GM19463 (cell line): ENCODE measurements at regions not wholly inside any gene's neighbourhood (a gene's known extent, or its start where the extent isn't known, plus 50 kb on each side); places are given as distances from the start of the nearest gene placed in this dataset.

ENCODE experiments used
- ATAC-seq: cut with Tn5 transposase; IDR thresholded peaks from one replicate; pipeline ENCODE4 v1.9.1; 2021; ENCODE audit warnings: mild to moderate bottlenecking, moderate library complexity; ENCODE audit not compliant: unreplicated experiment

DNA sequence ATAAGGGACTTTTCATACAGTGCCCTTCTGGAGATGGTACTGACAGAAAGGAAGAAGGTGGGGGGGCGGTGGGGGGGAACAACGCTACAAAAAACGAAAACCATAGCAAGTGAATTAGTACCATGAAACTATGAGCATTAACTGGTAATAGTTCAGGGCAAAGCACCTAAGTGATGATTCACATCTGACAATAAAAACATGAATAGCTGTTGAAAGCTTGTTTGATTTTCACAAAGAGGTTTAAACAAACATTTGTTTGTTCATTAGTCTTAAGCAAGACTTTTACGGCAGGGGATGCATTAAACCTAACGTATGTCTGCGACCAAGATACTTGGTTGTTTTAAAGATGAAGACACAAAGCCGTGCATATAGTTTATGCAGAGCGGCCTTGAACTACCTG, 177.5 kb downstream of the LMO4 start:
- ATAC-seq, result no peak

DNA sequence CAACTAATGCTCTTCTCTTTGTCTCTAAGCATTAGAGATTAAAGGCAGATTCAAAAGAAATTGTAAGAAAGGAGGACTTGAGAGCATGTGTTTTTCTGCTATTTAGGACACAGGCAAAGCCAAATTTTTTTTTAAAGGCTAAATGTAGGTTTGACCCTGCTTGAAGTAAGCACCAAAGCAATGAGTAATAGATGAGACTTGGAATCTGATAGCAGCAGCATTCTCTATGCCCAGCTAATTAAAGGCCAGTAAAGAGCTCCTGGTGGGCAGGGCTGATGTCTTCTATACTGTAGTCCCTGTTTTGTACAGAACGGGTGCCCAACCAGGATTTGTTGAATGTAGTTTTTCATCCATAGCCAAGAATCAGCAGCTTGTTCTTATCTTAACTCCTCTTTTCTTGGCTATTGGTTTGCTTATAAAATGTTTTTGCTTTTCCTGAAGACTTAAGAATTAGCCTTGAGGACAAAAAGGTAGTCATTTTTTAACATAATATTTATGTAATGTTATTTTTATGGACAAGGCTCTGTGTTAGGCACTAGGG, 179.6 kb downstream of the LMO4 start:
- ATAC-seq, result no peak

DNA sequence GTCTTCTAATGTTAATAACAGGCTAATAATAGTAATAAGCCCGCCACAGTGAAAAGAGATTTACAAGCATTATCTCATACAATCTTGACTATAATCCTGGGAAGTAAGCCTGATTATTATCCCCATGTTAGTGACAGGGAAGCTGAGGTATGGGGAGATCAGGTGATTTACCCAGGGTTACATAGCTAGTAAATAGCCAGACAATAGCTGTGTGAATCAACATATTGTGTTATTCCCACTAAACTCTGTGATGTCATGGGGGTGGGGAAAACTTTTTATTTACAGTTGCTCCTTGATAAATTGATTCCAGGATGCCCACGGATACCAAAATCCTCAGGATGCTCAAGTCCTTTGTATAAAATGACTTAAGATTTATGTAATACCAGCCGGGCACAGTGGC, 181.9 kb downstream of the LMO4 start:
- ATAC-seq, result no peak

DNA sequence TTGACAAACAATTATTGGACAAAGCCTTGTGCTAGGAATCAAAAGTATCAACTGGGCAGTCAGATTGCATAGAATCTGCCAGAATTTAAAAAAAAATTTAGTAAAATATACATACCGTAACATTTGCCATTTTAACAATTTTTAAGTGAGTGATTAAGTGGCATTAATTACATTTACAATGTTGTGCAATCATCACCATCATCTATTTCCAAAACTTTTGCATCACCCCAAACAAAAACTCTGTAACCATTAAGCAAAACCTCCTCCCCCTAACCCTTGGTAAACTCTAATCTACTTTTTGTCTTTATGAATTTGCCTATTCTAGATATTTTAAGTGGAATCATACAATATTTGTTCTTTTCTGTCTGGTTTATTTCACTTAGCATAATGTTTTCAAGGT, 182.8 kb downstream of the LMO4 start:
- no peak for ATAC-seq

DNA sequence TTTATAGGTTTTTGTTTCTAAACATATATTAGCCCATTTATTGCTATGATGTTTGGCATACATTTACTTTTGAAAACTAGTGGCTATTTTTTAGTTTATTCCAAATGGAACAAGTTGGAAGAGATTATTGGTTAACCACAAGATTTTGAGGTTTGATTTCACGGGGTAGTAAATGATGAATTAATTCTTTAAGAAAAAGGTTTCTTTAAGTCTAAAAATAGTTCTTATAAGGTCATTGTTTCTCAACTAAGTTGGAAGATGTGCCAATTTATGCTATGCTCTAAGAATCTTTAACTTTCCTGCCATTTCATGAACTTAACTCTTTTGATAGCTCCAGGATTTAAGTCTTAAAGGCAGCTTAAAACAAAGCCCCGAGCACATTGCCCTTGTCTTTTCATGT, 183.8 kb downstream of the LMO4 start:
- no peak for ATAC-seq

DNA sequence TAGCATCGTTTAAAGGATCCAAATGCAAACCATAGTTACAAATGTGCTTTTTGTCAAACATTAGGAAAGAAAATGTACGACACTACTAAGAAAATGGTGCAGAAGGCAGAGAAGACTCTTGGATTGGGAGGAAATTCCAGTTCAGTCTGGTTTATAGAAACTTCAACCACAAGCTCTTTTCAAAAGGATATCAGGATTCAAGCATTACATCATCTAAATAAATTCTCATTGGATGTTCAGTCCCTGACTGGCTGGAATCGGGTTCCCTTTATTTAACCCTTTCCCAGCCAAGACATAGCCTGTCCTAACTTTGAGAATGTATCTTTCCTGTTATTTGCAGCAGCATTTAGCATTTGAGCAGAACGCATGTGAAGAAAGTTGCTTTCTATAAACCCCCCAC, 184.6 kb downstream of the LMO4 start:
- no peak for ATAC-seq

DNA sequence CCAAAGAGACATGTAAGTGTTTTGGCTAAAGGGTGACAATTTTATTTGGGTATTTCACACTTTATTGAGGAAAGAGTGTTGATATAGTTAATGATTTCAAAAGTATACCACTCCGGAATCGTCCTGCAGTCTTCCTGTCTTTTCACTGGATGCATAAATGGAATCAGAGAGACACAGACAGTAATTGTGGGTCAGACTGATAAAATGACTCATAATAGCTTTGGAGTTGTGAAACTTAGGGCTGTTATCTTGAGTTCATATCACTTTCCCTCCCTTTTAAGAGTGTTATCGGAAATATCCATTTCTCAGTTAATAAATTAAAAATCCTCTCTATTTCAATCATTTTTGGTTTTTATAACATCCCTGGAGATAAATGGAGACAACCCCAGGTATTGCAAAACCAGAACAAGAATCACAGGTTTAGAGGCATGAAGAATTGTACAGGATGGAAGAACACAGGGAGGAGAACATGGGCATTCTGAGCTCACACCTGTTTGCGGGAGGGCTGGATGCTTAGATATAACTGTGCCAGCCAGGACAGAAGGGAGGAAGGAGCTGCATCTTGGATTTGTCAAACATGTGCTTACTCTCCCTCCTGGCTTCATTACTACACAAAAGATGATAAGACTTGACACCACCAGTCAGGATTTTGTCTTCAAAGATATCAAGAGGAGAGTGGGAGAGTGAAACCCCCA, 185.4 kb downstream of the LMO4 start:
- ATAC-seq, result no peak

DNA sequence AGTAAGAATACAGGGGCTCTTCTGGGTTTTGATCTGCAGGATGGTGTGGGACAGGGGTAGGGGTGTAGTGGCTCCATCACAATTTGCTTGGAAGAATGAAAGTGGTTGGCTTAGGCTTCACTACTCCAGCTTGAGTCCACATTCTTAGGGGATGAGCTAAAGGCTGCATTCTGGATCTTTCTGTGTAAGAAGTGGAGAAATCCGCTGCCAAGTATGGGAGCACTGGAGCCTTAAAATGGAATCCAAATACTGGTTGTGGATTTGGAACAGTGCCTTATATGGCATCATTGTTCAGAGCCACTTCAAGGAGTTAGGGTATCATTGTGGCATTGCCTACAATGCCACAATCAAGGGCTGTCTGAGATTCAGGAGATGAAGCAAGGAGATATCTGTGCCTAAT, 187.1 kb downstream of the LMO4 start:
- no peak for ATAC-seq

DNA sequence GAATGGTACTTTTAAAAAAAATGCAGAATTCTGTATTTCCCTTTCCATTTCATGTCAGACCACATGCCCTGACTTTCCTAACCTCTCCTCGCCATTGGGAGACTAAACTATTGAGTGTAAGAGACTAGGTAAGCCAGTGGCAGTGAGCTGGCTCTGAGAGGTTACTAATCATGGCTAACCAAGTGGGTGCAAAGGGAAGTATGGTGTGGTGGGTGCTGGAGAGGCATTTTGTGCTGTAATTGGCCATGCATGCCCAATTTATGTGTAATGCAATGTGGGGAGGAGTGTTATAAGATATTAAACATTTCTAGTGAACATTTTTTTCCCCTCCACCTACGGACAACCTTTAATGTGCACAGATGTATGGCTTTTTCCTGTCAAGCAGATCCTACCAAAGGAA, 190.1 kb downstream of the LMO4 start:
- ATAC-seq, result no peak

DNA sequence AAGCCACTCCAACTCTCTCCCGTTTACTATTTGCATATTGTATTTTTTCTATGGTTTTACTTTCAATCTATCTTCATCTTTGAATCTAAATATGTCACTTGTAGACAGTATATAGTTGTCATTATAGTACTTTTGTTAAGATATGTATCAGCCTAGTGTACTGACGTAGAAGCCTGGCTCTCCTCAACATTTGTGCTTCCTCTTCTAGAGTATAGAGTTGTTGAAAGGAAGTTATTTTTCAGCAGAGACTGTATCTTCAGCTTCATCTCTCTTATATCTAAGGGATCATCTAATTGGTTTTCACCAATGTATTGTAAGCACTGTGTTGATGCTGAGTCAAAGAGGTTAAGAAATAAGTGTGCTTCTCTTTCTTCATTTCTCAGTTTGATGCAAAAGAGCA, 192.8 kb downstream of the LMO4 start:
- ATAC-seq, result no peak

DNA sequence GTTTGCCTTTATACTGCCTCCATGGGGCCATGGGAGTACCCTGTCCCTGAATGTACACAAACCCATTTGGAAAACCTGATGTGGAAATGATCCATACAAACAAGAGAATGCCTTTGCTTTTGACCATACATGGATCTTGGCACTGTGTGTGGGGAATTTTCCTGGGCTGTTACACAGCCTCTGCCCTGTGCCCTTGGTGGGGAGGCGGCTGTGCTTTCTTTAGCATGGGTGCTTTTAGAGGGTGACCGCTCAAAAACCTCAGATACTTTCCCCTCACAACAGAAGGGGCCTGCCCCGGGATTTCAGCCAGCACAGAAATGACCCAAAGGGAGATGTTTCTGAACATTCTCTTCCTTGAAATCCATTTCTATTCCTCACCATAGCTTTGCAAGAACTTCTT, 194.8 kb downstream of the LMO4 start:
- ATAC-seq, result no peak

DNA sequence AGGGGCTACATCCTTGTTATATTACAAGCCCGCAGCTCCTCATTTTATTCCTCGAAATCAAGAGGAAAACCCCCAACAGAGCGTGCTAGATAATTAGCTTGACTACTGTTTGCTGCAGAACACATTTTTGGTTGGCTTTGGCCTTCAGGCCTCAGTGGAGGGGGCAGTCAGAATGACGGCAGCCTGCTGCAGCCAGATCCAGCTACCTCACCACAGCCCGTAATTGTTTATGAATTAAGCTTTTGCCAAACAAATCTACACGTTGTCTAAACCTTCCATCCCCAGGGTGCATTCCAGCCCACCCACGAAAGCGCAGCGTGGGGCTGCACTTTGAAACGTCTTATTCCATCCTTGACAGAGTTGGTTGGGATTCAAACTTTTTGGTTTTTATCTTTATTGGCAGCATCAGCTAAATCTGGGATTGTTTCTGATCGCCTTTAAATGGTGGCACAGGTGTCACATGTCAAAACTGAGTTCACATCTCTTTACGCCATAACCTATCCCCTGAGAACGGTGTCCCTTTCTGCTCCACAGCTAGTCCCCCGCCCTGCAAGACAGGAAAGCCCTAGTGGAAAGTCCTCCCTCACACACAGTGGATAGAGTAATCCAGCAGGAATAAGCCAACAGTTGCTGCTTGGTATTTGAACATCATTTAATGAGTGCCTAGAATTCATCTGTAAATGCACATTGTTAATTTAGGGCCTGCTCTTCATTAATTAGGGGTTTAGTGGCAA, 195.5 kb downstream of the LMO4 start:
- no peak for ATAC-seq

DNA sequence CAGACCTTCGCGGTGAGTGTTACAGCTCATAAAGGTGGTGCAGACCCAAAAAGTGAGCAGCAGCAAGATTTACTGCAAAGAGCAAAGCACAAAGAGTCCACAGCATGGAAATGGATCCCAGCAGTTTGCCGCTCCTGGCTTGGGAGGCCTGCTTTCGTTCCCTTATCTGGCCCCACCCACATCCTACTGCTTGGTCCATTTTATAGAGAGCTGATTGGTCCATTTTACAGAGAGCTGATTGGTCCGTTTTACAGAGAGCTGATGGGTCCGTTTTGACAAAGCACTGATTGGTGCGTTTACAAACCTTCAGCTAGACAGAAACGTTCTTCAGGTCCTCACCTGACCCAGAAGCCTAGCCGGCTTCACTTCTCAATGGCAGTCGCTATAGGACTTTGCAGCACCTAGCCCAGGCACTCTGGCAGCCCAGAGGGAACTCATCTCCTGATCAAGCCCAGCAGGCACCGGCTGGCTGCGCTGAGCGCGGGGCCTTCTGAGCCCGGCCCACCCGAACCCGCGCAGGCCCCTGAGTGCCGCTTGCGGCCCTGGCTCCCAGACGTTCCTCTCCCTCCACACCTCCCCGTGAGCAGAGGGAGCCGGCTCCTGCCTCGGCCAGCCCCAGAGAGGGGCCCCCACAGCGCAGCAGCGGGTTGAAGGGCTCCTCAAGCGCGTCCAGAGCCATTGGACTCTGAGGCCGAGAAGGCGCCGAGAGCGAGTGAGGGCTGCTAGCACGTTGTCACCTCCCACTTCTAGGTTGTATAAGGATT, 200.3 kb downstream of the LMO4 start:
- no peak for ATAC-seq

DNA sequence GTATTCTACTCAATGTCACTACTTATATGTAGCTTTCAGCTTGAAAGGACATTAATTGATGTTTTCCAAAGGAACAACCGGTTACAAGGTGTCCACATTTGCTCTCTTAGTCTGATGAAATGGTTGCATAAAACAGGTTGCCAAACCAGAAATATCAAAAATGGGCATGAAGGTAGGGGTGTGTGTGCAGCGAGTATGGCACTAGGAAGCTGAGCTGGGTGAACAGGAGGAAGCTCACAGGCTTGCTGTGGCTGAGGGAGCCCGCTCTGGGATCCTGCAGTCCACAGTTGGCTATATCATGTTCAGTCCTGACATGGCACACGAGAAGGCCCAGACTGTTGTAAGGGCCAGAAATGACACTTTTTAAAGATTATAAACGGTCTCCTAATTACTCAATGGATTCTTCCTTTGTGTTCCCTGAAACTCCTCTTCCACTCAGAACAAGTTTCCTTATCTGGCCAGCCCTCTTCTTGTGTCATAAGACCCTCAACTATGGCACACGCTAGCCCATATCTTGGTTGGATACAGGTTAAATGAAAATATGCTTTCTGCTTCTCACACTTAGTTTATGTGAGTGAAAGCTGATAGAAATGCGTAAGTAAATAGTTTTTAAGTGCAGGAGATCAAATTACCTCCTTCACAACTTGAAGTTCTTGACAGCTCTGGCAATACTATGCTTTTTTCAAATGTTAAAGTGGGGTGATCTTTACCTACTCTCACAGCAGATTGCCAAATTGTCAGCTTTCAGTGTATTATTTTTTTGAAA, 201.5 kb downstream of the LMO4 start:
- ATAC-seq, result no peak

DNA sequence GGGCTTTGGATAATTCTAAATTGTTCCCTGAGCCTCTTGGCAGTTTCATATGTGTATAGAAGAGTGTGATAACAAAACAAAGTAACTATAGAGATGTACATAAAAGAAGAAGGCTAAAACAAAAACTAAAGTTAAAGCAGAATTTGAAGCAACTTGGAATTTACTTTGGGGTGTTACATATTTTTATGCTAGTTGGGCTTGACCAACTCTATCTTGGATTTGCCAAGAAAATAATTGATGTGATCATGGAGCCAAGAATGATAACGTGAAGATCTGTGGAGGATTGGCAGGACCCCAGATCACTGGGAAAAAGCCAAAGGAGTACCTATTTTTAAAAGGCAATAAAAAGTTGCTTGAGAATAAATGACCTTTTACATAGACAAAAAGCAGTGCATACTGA, 206.9 kb downstream of the LMO4 start:
- no peak for ATAC-seq

DNA sequence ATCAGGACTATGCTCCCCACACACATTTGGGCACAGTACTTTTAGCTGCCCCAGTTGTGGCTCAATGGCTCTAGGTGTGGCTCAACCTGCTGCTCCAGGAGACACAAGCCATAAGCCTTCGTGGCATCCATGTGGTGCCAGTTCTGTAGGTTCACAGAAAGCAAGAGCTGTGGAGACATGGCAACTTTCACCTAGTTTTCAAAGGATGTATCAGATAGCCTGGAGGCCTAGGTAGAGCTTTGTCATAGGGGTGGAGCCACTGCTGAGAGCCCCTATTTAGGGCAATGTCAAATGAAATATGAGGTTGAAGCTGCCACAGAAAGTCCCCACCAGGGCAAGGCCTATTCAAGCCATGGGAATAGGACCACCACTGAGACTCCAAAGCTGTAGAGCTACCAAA, 210.5 kb downstream of the LMO4 start:
- ATAC-seq, result no peak

DNA sequence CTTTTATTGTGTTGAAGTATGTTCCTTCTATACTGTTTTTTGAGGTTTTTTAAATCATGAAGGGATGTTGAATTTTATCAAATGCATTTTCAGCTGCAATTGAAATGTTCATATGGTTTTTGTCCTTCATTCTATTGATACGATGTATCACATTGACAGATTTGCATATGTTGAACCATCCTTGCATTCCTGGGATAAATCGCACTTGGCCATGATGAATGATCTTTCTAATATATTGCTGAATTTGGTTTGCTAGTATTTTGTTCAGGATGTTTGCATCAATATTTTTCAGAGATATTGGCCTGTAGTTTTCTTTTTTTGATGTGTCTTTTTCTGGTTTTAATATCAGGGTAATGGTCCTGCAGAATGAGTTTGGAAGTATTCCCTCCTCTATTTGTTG, 214.0 kb downstream of the LMO4 start:
- no peak for ATAC-seq

DNA sequence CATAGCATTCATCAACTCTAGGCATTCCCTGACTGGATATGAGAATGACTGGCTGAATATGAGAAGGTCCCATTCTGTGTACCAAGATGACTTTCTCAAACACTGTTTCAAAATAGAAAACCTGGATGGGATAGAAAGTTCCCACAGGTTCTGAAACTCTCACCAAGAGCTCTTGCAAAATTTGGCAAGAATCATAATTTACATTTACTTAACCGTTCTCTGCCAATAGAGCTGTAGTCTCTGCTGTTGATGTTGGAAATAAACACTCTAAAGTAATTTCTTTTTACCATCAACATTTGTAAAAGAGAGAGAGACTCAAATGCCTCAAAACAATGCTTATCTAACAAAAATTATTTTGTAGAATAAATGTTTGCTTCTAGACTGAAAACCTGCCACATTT, 221.1 kb downstream of the LMO4 start:
- no peak for ATAC-seq

DNA sequence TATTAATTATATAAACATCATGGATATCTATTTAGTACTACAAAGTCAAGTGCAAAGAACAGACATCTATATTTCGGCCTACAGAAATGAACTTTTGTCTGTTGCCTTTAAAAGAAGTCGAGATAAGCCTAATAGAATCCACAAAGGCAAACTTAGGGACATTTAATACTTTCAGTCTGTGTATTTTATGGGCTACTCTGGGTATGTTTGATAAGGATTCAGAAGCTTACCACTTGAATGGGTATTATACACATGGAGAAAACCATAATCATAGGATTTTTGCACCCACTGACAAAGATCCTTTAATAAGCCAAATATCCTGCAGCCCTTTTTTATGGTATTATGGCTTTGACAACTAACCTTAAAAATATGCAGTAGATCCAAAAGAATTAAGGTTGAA, 224.8 kb downstream of the LMO4 start:
- ATAC-seq, result no peak

DNA sequence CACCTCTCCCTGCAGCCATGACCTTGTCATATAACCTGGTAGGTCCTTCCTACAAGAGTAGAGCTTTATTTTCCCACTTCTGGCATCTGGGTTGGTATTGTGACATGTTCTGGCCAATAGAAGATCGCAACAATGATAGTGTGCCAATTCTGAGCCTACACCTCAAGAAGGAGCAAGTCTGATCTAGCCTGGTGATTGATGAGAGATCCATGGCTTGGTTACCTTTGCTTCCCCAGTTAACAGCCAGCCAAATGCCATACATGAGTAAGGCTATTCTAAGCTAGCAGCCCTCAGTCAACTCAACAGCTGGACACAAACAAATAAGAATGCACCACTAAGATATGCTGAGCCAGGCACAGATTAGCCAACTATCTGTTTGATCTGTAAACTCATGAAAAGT, 226.7 kb downstream of the LMO4 start:
- ATAC-seq, result no peak

DNA sequence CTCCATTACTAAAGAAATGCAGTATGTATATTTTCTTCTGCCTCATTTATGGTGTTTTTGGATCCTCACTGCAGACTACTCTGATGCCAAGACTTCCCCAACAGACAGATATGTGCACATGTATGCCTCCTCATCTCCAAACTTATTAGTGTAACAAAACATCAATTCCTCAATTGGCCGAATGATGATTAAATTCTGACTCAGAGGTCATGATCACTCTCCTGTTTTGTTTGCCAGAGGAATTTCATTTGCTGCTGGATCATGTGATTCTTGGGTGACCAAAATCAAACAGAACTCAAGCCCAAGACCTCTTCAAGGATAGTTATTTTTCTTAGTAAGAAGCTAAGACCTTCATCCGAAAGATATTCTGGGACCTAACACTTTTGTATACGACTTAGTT, 227.6 kb downstream of the LMO4 start:
- ATAC-seq, result no peak
